DMS114 treated with DMSO at 0.1 percent for 48 hours (cell line): ENCODE measurements at regions not wholly inside any gene's neighbourhood (a gene's known extent, or its start where the extent isn't known, plus 50 kb on each side); places are given as distances from the start of the nearest gene placed in this dataset.
"Not testable (repeated sequence)": the region's sequence is repeated elsewhere in the genome, so short reads cannot be mapped to it uniquely, and the experiment has no call there.

Experiments used
- DNase-seq: peaks from one replicate; lab custom pipeline; 2025; ENCODE audit not compliant: unreplicated experiment; lab: John Stamatoyannopoulos, UW

- no peak for DNase-seq
Measured at GRCh38 chr11:71153005-71153390, 99.4 kb downstream of the SHANK2 start.

GRCh38 chr11:71152312-71153004, 99.9 kb downstream of the SHANK2 start:
- DNase-seq, result not testable (repeated sequence)

GRCh38 chr11:71151561-71151960, 100.8 kb downstream of the SHANK2 start:
- no peak for DNase-seq

GRCh38 chr11:71150859-71151258, 101.5 kb downstream of the SHANK2 start:
- DNase-seq, result no peak

GRCh38 chr11:71148716-71149115, 103.7 kb downstream of the SHANK2 start:
- no peak for DNase-seq

DNA sequence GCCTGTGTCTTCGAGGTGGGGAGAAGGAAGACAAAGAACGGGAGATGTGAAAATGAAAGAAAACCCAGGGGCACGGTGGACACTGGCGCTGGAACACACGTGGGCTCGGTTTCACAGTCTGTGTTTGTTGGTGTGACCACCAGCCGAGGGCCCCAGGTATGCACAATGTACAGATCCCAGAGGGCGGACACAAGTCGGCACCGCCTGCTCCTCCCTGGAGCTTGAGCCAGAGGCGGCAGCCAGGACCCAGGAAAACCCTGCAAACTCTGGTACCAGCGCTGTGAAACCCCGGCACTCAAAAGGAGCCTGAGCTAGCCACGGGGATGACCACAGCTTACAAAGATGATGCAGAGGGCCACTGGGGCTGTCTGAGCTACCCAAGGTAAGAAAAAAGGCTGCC, 105.0 kb downstream of the SHANK2 start:
- no peak for DNase-seq

GRCh38 chr11:71146846-71147245, 105.5 kb downstream of the SHANK2 start:
- DNase-seq, result no peak

DNA sequence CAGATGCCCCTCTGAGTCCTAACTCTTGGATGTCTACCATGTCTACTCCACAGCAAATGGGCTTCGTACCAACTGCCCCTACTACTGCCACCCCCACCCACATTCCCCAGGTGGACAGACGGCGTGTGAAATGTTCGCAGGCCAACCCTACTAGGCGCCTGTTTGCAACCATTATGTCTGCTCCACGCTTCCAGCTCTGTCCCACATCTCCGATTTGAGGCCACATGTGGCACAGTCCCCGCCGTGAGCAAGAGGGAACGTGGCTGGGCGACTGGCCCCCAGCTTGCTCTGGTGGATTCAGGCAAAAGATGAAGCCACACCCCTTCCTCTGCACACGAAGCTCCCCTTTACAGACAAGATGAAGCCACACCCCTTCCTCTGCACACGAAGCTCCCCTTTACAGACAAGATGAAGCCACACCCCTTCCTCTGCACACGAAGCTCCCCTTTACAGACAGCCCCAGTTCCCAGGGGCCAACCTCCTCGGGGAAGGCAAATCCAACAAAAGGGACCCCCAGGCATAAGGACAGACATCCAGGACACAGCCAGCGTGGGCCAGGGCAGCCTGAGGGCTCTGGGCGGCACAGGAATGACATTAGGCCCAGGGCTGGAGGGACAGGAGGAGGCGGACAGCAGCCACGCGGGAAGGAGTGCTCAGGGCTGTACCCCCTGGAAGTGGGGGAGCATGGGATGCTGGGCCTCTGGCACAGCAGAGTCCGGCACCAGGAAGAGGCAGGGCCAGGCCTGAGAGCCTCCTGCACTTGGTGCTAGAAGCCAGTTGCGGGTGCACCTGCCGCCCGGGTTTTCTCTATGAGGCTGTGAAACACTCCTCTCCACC, 106.2 kb downstream of the SHANK2 start:
- DNase-seq, result no peak

DNA sequence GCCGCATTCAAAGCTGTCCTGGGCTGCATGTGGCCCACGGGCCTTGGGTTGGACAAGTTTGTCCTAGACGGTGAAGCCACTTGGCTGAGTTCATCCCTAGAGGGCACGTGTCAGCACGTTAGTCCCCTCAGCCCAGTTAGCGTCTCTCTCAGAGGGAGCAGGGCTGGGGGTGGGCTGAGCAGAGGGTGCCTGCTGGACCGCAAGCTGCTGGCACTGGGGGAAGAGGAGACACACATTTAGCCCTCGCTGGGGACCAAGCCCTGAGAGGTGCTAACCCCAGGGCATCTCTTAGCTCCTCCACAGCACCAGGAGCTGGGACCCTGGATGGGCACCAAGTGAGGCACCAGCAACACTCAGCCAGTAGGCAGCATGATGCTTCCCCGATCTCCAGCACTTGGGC, 107.0 kb downstream of the SHANK2 start:
- DNase-seq, result no peak

DNA sequence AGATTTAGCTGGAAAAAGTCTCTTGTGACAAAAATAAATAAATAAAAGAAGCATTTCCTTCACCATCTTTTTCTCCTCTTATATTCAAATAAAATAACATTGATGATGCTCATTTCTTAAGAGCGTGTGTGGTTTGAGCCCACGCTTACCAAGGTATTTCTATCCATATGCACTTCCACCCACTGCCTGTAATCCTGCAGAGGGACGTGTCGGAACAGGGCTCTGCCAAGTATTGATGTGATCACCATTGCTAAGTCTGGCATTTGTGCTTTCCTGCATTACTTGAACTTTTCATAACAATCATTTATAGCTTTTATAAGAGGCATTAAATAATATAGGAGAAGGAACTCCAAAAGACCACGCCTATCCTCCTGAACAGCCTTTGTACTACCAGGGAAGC, 107.6 kb downstream of the SHANK2 start:
- DNase-seq, result no peak

DNA sequence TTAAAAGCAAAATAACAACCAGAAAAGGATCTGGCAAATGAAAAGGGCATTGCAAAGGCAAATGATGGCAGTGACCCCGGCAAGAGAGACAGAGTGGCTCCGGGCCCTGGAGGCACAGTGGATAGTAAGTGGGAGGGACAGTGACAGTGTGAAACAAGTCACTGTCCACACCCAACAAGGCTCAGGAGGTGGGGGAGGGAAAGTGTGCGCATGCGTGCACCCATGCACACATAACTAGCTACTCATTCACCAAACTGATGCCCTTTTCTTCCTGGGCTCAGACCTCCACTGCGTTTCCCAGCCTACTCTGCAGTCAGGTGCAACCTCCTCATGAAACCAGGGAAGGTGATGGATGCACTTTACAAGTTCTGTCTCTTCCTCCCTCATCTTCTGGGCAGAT, 108.4 kb downstream of the SHANK2 start:
- no peak for DNase-seq

- DNase-seq, result no peak
Measured at GRCh38 chr11:71140206-71140919, 112.0 kb downstream of the SHANK2 start.

DNA sequence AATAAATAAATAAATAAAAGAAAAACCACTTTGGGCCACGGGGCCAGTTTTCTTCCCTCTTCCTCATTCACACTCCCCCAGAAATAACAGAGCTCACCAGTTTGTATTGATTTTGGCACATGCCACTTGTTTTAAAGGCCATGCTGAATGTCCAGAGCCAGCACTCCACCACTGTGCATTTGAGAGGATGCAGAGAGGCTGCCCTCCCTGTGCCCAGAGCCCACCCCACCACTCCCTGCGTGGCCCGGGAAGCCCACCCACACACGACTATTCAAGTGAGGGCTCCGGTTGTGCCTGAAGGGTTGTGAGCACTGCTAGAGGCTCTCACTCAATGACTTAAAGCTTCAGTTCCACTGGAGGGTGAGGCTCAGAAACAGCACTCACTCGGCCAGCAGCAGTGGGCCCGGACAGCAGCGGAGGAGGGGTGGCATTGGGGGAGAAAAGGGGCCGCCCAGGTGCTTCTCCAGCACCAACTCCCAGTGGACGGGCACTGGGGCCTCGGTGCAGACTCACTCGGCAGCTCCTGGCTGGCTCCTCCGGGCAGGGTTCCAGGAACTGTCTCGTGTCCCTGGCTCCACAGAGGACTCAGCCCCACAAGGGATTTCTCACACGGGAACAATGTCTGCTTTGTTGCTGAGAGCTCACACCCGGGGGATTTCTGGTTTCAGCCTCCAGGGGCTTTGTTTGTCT, 112.7 kb downstream of the SHANK2 start:
- DNase-seq, result no peak

GRCh38 chr11:71138737-71139425, 113.5 kb downstream of the SHANK2 start:
- DNase-seq, result no peak

DNA sequence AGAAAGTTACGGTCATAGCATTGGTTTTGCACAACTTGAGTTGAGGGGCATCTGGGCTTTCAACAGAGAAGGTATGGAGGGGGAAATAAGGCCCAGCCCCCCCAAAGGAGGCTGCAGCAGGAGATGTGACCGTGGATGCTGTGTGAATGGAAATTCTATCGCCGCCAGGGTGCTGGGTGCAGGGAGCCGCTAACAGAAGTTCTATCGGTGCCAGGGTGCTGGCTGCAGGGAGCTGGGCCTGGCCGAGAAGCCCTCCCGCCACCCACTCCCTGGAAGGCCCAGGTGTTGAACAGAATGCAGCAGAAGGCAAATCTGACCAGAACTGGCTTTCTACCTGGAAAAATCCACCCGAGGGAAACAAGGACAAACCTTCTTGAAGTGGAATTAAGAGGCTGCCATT, 115.0 kb downstream of the SHANK2 start:
- no peak for DNase-seq

DNA sequence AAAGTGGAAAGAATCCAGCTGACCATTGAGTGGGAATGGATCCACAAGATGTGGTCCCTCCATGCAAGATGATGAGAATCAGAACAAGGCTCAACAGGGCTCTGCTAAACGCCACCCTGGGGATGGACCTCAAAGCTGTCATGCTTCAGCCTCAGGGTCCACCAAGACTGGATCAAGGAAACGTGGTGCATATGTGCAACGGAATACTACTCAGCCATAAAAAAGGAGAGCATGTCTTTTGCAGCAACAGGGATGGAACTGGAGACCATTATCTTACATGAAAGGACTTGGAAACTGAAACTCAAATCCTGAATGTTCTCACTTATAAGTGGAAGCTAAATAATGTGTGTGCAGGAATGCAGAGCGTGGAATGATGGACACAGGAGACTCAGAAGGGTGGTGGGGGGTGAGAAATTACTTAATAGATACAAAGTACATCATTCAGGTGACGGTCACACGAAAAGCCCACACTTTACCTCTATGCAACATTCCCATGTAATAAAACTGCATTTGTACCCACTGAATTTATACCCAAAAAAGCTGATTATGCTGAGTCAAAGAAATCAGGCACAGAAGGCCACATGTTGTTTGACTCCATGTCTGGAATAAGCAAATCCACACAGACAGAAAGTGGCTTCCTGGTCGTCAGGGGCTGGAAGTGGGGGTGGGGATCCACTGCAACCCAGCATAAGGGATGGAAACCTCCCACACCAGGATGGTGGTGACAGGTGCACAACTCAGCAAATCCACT, 116.1 kb downstream of the SHANK2 start:
- no peak for DNase-seq

GRCh38 chr11:71135112-71135511, 117.3 kb downstream of the SHANK2 start:
- no peak for DNase-seq

DNA sequence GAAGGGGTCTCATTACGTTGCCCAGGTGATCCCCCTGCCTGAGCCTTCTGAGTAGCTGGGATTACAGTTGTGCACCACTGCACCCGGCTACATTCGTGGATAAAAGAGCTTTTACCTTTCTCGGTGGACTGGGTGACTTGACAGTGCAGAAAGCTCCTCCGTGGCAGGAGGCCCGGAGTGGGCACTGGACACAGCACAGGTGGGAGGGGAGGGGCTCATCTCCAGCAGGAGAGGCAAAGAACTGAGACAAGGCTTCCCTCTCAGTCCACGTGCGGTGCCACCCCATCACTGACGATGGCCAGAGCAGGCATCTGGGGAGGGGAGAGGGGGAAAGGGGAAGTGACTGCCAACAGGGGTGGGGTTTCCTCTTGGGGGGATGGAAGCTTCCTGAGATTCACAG, 118.4 kb downstream of the SHANK2 start:
- no peak for DNase-seq

GRCh38 chr11:71131861-71132260, 120.5 kb downstream of the SHANK2 start:
- DNase-seq, result no peak

GRCh38 chr11:71130106-71130505, 122.3 kb downstream of the SHANK2 start:
- DNase-seq, result no peak
